ENCODE measurements at regions not wholly inside any gene's neighbourhood (a gene's known extent, or its start where the extent isn't known, plus 50 kb on each side); places are given as distances from the start of the nearest gene placed in this dataset.
"Not testable (repeated sequence)": the region's sequence is repeated elsewhere in the genome, so short reads cannot be mapped to it uniquely, and the experiment has no call there.

DNA sequence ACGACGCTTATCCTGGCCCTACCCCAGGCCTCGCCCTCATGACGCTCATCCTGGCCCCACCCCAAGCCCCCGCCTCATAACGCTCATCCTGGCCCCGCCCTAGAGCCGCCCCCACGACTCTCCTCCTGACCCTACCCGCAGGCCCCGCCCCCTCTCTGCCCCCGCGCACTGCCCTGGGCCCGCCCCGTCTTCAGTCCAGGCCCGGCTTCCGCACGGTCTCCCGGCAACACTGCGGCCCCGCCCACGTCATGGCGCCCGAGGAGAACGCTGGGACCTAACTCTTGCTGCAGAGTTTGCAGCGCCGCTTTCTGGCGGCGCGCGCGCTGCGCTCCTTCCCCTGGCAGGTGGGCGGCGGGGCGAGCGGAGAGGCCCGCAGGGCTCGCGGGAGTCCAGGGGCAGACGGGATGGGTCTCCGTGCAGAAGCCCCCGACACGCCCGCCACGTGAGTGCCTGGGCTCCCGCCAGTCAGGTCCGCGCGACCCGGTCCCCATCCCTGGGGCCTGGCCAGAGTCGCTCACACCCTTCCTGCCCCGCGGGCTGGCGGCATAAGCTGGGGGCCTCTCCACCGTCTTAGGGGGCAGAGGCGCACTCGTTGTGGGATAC, 52.5 kb upstream of the ROPN1B start:
- DNase-seq (ENCODE audit: low spot score) = peak; percentile 92

DNA sequence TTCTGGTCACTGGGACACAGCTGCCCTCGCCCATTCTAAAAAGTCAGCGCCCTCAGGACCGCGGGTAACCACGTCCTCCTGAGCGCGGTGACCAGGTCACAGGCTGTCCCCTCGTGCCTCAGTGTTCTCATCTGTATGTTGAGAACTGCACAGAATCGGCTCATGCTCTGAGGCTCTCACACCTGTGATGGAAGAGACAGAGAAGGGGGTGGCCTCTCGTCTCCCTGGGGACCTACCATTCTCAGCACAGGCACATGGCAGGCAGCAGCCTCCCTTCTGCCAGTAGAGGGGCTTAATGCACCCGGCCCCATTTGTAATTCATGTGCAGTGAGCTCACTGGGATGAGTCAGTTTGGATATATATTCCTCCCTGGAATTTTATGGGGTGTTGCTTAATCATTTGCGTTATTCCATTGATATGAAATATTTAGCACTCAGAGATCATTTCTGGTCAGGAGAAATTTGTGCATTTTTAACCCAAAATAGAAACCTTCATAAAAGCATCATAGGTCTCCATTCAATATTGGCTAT, 51.9 kb upstream of the ROPN1B start:
- DNase-seq (ENCODE audit: low spot score) = peak; percentile 21

DNA sequence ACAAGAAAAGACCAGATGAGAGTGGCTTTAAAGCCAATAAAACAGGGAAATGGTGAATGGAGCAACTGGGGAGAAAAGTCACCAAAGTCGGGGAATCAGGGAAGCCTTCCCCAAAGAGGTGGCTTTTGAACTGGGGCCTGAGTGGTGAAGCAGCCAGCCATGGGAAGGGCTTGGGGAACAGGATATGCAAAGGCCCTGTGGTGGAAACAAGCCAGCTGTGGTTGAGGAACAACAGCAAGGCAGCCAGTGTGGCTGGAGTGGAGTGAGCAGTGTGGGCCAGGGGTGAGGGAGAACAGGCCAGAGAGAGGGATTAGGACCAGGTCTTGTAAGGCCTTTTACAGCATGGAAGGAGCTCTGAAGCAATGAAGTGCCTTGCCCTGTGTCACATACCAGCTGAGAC, 51.0 kb upstream of the ROPN1B start:
- not testable (repeated sequence) for DNase-seq (ENCODE audit: low spot score)

- DNase-seq (ENCODE audit: low spot score) = not testable (repeated sequence)
Measured at GRCh38 chr3:125918451-125918850, 50.5 kb upstream of the ROPN1B start.

DNA sequence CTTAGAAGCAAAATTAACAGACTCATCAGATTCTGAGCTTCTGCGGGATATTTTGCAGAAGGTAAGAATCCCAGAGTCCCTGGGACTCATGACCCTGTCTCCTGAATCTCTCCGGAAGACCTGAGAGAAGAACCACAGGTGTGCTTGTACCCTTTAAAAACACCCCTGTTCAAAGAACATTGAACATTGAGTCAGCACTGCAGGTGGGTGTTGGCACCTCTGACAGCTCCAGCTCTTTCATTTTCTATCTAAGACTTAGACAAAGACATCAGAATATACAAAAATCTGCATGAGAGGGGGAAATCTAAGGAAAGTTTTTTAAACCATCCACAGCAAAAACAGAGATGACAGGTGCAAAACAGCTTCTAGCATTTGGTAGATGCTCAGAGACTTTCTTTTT, 50.1 kb upstream of the ROPN1B start:
- not testable (repeated sequence) for DNase-seq (ENCODE audit: low spot score)

All from pons (tissue), 1 donor.